ENCODE measurements at regions not wholly inside any gene's neighbourhood (a gene's known extent, or its start where the extent isn't known, plus 50 kb on each side); places are given as distances from the start of the nearest gene placed in this dataset.

- TF ChIP-seq CTCF (IDR thresholded peaks at IDR 0.05; ENCODE audit: insufficient read depth, low read length, poor library complexity, severe bottlenecking) (no peak), EZH2phosphoT487 (conservative IDR thresholded peaks at IDR 0.05; ENCODE audit: low read length) (no peak)
Observed at GRCh38 chr15:35256551-35256950, 171.5 kb upstream of the NANOGP8 start.

Data from SU-DHL-6 (cell line).